HEK293 (cell line): ENCODE measurements at regions not wholly inside any gene's neighbourhood (a gene's known extent, or its start where the extent isn't known, plus 50 kb on each side); places are given as distances from the start of the nearest gene placed in this dataset.
"Not testable (repeated sequence)": the region's sequence is repeated elsewhere in the genome, so short reads cannot be mapped to it uniquely, and the experiment has no call there.

Source experiments
- CTCF ChIA-PET: fragments of 350-600 bp; formaldehyde crosslinking; extraction: SDS; loops from one replicate; lab custom pipeline; 2021; ENCODE audit warnings: antibody characterized with exemption; lab: Yijun Ruan, JAX
- POLR2A ChIA-PET: fragments of 300-600 bp; formaldehyde crosslinking; extraction: SDS; loops from one replicate; lab custom pipeline; 2020; ENCODE audit warnings: antibody characterized with exemption, inconsistent platforms; lab: Yijun Ruan, JAX
- H3K27ac ChIP-seq: fragments of 200-500 bp; sonication (Bioruptor generic); 2 replicates; pipeline ENCODE4 v1.5.1; 2014; ENCODE audit warnings: low read depth, low read length, control low read depth, inconsistent platforms; ENCODE audit errors: extremely low read depth
- H3K36me3 ChIP-seq, 2 experiments: fragments of 200-500 bp in 1 of 2; sonication (Bioruptor generic) in 1 of 2; 1 replicate in 1 of 2; 2 replicates in 1 of 2; pipeline ENCODE4 v1.5.1; 2014 to 2017; ENCODE audit warnings: inconsistent platforms in 2 of 2, low read length in 2 of 2; ENCODE audit not compliant: control insufficient read depth in 2 of 2, insufficient read depth in 1 of 2
- H3K4me1 ChIP-seq: fragments of 200-500 bp; sonication (Bioruptor generic); 2 replicates; pipeline ENCODE4 v1.5.1; 2014; ENCODE audit warnings: mild to moderate bottlenecking, low read length, inconsistent platforms; ENCODE audit not compliant: control insufficient read depth, insufficient read depth
- H3K4me3 ChIP-seq: 2 replicates; pipeline ENCODE4 v1.5.1; 2011; ENCODE audit warnings: low read depth, mild to moderate bottlenecking, control low read depth, low read length, moderate library complexity
- H3K9me3 ChIP-seq: fragments of 200-500 bp; sonication (Bioruptor generic); 2 replicates; pipeline ENCODE4 v1.5.1; 2014; ENCODE audit warnings: low read depth, low read length, inconsistent platforms; ENCODE audit not compliant: control insufficient read depth, insufficient read depth
- GLIS1 ChIP-seq: fragments of 450-650 bp; formaldehyde crosslinking; IDR thresholded peaks from 2 replicates; pipeline ENCODE4 v1.5.1; 2016; ENCODE audit warnings: missing biosample characterization, missing genetic modification characterization
- IKZF3 ChIP-seq: fragments of 450-650 bp; IDR thresholded peaks from 2 replicates; pipeline ENCODE4 v1.5.0; 2018; ENCODE audit warnings: missing biosample characterization, mild to moderate bottlenecking, missing genetic modification characterization, moderate library complexity
- KLF9 ChIP-seq: fragments of 450-650 bp; formaldehyde crosslinking; IDR thresholded peaks from 2 replicates; pipeline ENCODE4 v1.5.1; 2016; ENCODE audit warnings: missing biosample characterization, missing genetic modification characterization, low read depth
- SCRT1 ChIP-seq: fragments of 450-650 bp; formaldehyde crosslinking; IDR thresholded peaks from 2 replicates; pipeline ENCODE4 v1.5.1; 2016; ENCODE audit warnings: missing biosample characterization, missing genetic modification characterization, borderline replicate concordance
- SETDB1 ChIP-seq: IDR thresholded peaks from one replicate; pipeline ENCODE4 v1.6.1; 2017; ENCODE audit warnings: mild to moderate bottlenecking, low read length, moderate library complexity, mixed read lengths; ENCODE audit not compliant: insufficient read length
- TCF7L2 ChIP-seq: IDR thresholded peaks from 2 replicates; pipeline ENCODE4 v1.6.1; 2011; ENCODE audit warnings: low read depth, mild to moderate bottlenecking, inconsistent platforms, low read length, moderate library complexity, borderline replicate concordance
- ZBTB48 ChIP-seq: fragments of 450-650 bp; formaldehyde crosslinking; IDR thresholded peaks from 2 replicates; pipeline ENCODE4 v1.5.1; 2016; ENCODE audit warnings: missing biosample characterization, missing genetic modification characterization
- ZNF202 ChIP-seq: fragments of 450-650 bp; formaldehyde crosslinking; IDR thresholded peaks from 2 replicates; pipeline ENCODE4 v1.5.1; 2016; ENCODE audit warnings: missing biosample characterization, missing genetic modification characterization, borderline replicate concordance
- ZNF221 ChIP-seq: fragments of 450-650 bp; formaldehyde crosslinking; IDR thresholded peaks from 2 replicates; pipeline ENCODE4 v1.5.1; 2017; ENCODE audit warnings: missing biosample characterization, missing genetic modification characterization, borderline replicate concordance
- ZNF302 ChIP-seq: fragments of 450-650 bp; formaldehyde crosslinking; IDR thresholded peaks from 2 replicates; pipeline ENCODE4 v1.5.1; 2016; ENCODE audit warnings: missing biosample characterization, missing genetic modification characterization, low read depth
- ZNF366 ChIP-seq: fragments of 450-650 bp; formaldehyde crosslinking; conservative IDR thresholded peaks from 2 replicates; pipeline ENCODE4 v1.5.1; 2016; ENCODE audit warnings: missing biosample characterization, missing genetic modification characterization
- ZNF404 ChIP-seq: fragments of 450-650 bp; formaldehyde crosslinking; IDR thresholded peaks from 2 replicates; pipeline ENCODE4 v1.5.1; 2017; ENCODE audit warnings: missing biosample characterization, missing genetic modification characterization
- ZNF423 ChIP-seq: fragments of 450-650 bp; formaldehyde crosslinking; IDR thresholded peaks from 2 replicates; pipeline ENCODE4 v1.5.1; 2016; ENCODE audit warnings: missing biosample characterization, missing genetic modification characterization
- ZNF501 ChIP-seq: fragments of 450-650 bp; formaldehyde crosslinking; IDR thresholded peaks from 2 replicates; pipeline ENCODE4 v1.5.1; 2016; ENCODE audit warnings: missing biosample characterization, missing genetic modification characterization
- ZNF549 ChIP-seq: fragments of 450-650 bp; IDR thresholded peaks from 2 replicates; pipeline ENCODE4 v1.5.1; 2018; ENCODE audit warnings: missing biosample characterization, missing genetic modification characterization, mild to moderate bottlenecking, inconsistent platforms, moderate library complexity
- TF ChIP-seq, protein P1 (sequence below): fragments of 450-650 bp; formaldehyde crosslinking; IDR thresholded peaks from 2 replicates; pipeline ENCODE4 v1.5.1; 2016; ENCODE audit warnings: missing biosample characterization, missing genetic modification characterization
- TF ChIP-seq, protein P2 (sequence below): fragments of 450-650 bp; formaldehyde crosslinking; IDR thresholded peaks from 2 replicates; pipeline ENCODE4 v1.5.1; 2016; ENCODE audit warnings: missing biosample characterization, missing genetic modification characterization
- TF ChIP-seq, protein P3 (sequence below): fragments of 450-650 bp; formaldehyde crosslinking; IDR thresholded peaks from 2 replicates; pipeline ENCODE4 v1.5.1; 2016; ENCODE audit warnings: missing biosample characterization, missing genetic modification characterization, low read depth
- TF ChIP-seq, protein P4 (sequence below): fragments of 450-650 bp; formaldehyde crosslinking; IDR thresholded peaks from 2 replicates; pipeline ENCODE4 v1.5.1; 2017; ENCODE audit warnings: missing biosample characterization, missing genetic modification characterization
- TF ChIP-seq, protein P5 (sequence below): fragments of 450-650 bp; formaldehyde crosslinking; IDR thresholded peaks from 2 replicates; pipeline ENCODE4 v1.5.1; 2016; ENCODE audit warnings: missing biosample characterization, missing genetic modification characterization

DNA sequence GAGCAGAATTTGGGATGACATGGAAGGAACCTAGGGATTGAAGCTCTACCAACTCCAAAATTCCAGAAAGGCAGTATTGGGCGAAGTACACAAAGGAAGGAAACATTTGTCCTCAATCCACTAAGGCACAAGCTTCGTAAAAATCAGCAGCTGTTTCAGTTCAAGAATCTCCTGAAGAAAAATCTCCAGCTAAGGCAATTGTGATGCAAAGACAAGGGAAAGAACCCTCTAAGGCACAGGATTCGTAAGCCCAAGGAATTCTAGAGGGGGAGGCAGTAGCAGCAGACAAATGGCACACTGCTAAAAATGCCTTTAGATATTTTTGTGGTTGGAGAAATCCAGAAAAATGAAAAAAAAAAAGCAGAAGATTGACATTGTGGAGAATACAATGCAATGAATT lies 64.5 kb upstream of the PLPPR5 start (continued):
- TF ChIP-seq, protein P1, sequence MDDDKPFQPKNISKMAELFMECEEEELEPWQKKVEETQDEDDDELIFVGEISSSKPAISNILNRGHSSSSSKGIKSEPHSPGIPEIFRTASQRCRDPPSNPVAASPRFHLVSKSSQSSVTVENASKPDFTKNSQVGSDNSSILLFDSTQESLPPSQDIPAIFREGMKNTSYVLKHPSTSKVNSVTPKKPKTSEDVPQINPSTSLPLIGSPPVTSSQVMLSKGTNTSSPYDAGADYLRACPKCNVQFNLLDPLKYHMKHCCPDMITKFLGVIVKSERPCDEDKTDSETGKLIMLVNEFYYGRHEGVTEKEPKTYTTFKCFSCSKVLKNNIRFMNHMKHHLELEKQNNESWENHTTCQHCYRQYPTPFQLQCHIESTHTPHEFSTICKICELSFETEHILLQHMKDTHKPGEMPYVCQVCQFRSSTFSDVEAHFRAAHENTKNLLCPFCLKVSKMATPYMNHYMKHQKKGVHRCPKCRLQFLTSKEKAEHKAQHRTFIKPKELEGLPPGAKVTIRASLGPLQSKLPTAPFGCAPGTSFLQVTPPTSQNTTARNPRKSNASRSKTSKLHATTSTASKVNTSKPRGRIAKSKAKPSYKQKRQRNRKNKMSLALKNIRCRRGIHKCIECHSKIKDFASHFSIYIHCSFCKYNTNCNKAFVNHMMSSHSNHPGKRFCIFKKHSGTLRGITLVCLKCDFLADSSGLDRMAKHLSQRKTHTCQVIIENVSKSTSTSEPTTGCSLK (tag by site-specific recombination), result no peak
- TF ChIP-seq ZNF302 (tag by site-specific recombination), result no peak
- TF ChIP-seq ZNF366 (tag by site-specific recombination), result no peak
- no peak for TF ChIP-seq SCRT1
- TF ChIP-seq ZNF202 (tag by site-specific recombination), result no peak
- no peak for TF ChIP-seq GLIS1
- no peak for TF ChIP-seq ZNF501 (tag by site-specific recombination)
- no peak for TF ChIP-seq TCF7L2
- no peak for TF ChIP-seq IKZF3 (tag by site-specific recombination)
- TF ChIP-seq, protein P2, sequence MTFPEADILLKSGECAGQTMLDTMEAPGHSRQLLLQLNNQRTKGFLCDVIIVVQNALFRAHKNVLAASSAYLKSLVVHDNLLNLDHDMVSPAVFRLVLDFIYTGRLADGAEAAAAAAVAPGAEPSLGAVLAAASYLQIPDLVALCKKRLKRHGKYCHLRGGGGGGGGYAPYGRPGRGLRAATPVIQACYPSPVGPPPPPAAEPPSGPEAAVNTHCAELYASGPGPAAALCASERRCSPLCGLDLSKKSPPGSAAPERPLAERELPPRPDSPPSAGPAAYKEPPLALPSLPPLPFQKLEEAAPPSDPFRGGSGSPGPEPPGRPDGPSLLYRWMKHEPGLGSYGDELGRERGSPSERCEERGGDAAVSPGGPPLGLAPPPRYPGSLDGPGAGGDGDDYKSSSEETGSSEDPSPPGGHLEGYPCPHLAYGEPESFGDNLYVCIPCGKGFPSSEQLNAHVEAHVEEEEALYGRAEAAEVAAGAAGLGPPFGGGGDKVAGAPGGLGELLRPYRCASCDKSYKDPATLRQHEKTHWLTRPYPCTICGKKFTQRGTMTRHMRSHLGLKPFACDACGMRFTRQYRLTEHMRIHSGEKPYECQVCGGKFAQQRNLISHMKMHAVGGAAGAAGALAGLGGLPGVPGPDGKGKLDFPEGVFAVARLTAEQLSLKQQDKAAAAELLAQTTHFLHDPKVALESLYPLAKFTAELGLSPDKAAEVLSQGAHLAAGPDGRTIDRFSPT (tag by site-specific recombination), result no peak

DNA sequence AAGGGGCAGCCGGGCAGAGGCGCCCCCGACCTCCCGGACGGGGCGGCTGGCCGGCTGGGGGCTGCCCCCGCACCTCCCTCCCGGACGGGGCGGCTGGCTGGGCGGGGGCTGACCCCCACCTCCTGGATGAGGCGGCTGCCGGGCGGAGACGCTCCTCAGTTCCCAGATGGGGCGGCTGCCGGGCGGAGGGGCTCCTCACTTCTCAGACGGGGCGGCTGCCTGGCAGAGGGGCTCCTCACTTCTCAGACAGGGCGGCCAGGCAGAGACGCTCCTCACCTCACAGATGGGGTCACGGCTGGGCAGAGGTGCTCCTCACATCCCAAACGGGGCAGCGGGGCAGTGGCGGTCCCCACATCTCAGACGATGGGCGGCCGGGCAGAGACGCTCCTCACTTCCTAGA lies 73.9 kb upstream of the PLPPR5 start:
- H3K4me1 ChIP-seq, CTCF ChIA-PET, H3K9me3 ChIP-seq, H3K27ac ChIP-seq, H3K36me3 ChIP-seq, POLR2A ChIA-PET, H3K4me3 ChIP-seq: not testable (repeated sequence)

DNA sequence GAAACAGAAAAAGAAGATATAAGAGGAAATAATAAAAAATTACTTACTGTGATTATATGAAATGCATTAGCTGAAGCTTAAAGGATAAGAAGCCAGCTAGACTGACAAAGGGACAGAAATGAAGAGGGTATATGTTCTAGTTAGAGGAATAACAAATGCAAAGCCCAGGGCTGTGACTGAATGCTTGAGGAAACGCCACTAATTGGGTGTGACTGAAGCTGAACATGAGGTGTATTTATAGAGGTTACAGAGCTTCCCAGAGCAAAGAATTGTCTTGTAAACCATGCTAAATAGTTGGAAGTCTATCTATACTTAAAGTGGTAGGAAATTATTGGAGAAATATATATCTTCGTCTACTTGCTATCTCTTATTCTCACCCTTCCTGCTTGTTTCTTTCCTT lies 77.7 kb upstream of the PLPPR5 start:
- no peaks in the 10 kb centered on the region for H3K36me3 ChIP-seq
- ChIA-PET CTCF (no interaction called here), POLR2A (no interaction called here)
- TF ChIP-seq KLF9 (no peak), ZNF221 (no peak), ZNF423 (tag by site-specific recombination) (no peak), SETDB1 (no peak), ZNF404 (no peak), ZNF549 (tag by site-specific recombination) (no peak), ZBTB48 (tag by site-specific recombination) (no peak)
- TF ChIP-seq, protein P3, sequence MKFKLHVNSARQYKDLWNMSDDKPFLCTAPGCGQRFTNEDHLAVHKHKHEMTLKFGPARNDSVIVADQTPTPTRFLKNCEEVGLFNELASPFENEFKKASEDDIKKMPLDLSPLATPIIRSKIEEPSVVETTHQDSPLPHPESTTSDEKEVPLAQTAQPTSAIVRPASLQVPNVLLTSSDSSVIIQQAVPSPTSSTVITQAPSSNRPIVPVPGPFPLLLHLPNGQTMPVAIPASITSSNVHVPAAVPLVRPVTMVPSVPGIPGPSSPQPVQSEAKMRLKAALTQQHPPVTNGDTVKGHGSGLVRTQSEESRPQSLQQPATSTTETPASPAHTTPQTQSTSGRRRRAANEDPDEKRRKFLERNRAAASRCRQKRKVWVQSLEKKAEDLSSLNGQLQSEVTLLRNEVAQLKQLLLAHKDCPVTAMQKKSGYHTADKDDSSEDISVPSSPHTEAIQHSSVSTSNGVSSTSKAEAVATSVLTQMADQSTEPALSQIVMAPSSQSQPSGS (tag by site-specific recombination), result no peak
- TF ChIP-seq, protein P4, sequence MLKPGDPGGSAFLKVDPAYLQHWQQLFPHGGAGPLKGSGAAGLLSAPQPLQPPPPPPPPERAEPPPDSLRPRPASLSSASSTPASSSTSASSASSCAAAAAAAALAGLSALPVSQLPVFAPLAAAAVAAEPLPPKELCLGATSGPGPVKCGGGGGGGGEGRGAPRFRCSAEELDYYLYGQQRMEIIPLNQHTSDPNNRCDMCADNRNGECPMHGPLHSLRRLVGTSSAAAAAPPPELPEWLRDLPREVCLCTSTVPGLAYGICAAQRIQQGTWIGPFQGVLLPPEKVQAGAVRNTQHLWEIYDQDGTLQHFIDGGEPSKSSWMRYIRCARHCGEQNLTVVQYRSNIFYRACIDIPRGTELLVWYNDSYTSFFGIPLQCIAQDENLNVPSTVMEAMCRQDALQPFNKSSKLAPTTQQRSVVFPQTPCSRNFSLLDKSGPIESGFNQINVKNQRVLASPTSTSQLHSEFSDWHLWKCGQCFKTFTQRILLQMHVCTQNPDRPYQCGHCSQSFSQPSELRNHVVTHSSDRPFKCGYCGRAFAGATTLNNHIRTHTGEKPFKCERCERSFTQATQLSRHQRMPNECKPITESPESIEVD (tag by site-specific recombination), result no peak
- TF ChIP-seq, protein P5, sequence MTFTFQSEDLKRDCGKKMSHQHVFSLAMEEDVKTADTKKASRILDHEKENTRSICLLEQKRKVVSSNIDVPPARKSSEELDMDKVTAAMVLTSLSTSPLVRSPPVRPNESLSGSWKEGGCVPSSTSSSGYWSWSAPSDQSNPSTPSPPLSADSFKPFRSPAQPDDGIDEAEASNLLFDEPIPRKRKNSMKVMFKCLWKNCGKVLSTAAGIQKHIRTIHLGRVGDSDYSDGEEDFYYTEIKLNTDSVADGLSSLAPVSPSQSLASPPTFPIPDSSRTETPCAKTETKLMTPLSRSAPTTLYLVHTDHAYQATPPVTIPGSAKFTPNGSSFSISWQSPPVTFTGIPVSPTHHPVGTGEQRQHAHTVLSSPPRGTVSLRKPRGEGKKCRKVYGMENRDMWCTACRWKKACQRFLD (tag by site-specific recombination), result no peak
- H3K4me3 ChIP-seq, result no peak overlapping the region
- no peaks in the 10 kb centered on the region for H3K9me3 ChIP-seq
- no peaks in the 10 kb centered on the region for H3K4me1 ChIP-seq
- no peak overlapping the region for H3K27ac ChIP-seq
